ENCODE measurements at regions not wholly inside any gene's neighbourhood (a gene's known extent, or its start where the extent isn't known, plus 50 kb on each side); places are given as distances from the start of the nearest gene placed in this dataset.

GRCh38 chr16:79498928-79499327, 101.6 kb downstream of the MAF start:
- intact Hi-C loops (cut with micrococcal nuclease), result no loop called here

- intact Hi-C loops (cut with micrococcal nuclease), result no loop called here
These were observed 102.8 kb downstream of the MAF start for GRCh38 chr16:79497606-79498350.

GRCh38 chr16:79493911-79494310, 106.6 kb downstream of the MAF start:
- intact Hi-C loops (cut with micrococcal nuclease), result no loop called here

- intact Hi-C loops (cut with micrococcal nuclease), result no loop called here
These were observed 108.5 kb downstream of the MAF start for GRCh38 chr16:79492036-79492435.

GRCh38 chr16:79485020-79485419, 115.5 kb downstream of the MAF start:
- intact Hi-C loops (cut with micrococcal nuclease), result no loop called here

GRCh38 chr16:79484237-79484636, 116.3 kb downstream of the MAF start:
- intact Hi-C loops (cut with micrococcal nuclease), result no loop called here

GRCh38 chr16:79483336-79483735, 117.2 kb downstream of the MAF start:
- intact Hi-C loops (cut with micrococcal nuclease), result no loop called here

- intact Hi-C loops (cut with micrococcal nuclease), result no loop called here
These were observed 118.5 kb downstream of the MAF start for GRCh38 chr16:79482011-79482410.

- intact Hi-C loops (cut with micrococcal nuclease), result no loop called here
These were observed 119.6 kb downstream of the MAF start for GRCh38 chr16:79480929-79481328.

GRCh38 chr16:79480056-79480455, 120.5 kb downstream of the MAF start:
- intact Hi-C loops (cut with micrococcal nuclease), result no loop called here

GRCh38 chr16:79476580-79476979, 124.0 kb downstream of the MAF start:
- intact Hi-C loops (cut with micrococcal nuclease), result no loop called here

- intact Hi-C loops (cut with micrococcal nuclease), result no loop called here
These were observed 124.7 kb downstream of the MAF start for GRCh38 chr16:79475841-79476240.

GRCh38 chr16:79473456-79473855, 127.1 kb downstream of the MAF start:
- intact Hi-C loops (cut with micrococcal nuclease), result no loop called here

GRCh38 chr16:79472426-79472825, 128.1 kb downstream of the MAF start:
- intact Hi-C loops (cut with micrococcal nuclease), result no loop called here

- intact Hi-C loops (cut with micrococcal nuclease), result no loop called here
These were observed 130.5 kb downstream of the MAF start for GRCh38 chr16:79469999-79470398.

GRCh38 chr16:79468631-79469030, 131.9 kb downstream of the MAF start:
- intact Hi-C loops (cut with micrococcal nuclease), result no loop called here

GRCh38 chr16:79468121-79468552, 132.4 kb downstream of the MAF start:
- intact Hi-C loops (cut with micrococcal nuclease), result no loop called here

GRCh38 chr16:79466111-79466510, 134.4 kb downstream of the MAF start:
- intact Hi-C loops (cut with micrococcal nuclease), result no loop called here

GRCh38 chr16:79463841-79464240, 136.7 kb downstream of the MAF start:
- intact Hi-C loops (cut with micrococcal nuclease), result no loop called here

- intact Hi-C loops (cut with micrococcal nuclease), result no loop called here
These were observed 144.5 kb downstream of the MAF start for GRCh38 chr16:79456036-79456435.

- intact Hi-C loops (cut with micrococcal nuclease), result no loop called here
These were observed 147.9 kb downstream of the MAF start for GRCh38 chr16:79452671-79453070.

- intact Hi-C loops (cut with micrococcal nuclease), result no loop called here
These were observed 149.2 kb downstream of the MAF start for GRCh38 chr16:79451196-79451816.

- intact Hi-C loops (cut with micrococcal nuclease), result no loop called here
These were observed 150.6 kb downstream of the MAF start for GRCh38 chr16:79449900-79450299.
